NCI-H345 (cell line): ENCODE measurements at regions not wholly inside any gene's neighbourhood (a gene's known extent, or its start where the extent isn't known, plus 50 kb on each side); places are given as distances from the start of the nearest gene placed in this dataset.
"Not testable (repeated sequence)": the region's sequence is repeated elsewhere in the genome, so short reads cannot be mapped to it uniquely, and the experiment has no call there.

Experiments used
- DNase-seq: peaks from one replicate; lab custom pipeline; 2025; lab: John Stamatoyannopoulos, UW

- no peak for DNase-seq
These were observed 55.5 kb upstream of the OSMR start for GRCh38 chr5:38790268-38790667.

- no peak for DNase-seq
These were observed 54.9 kb upstream of the OSMR start for GRCh38 chr5:38790891-38791290.

- peak; percentile 79 for DNase-seq
These were observed 52.7 kb upstream of the OSMR start for GRCh38 chr5:38793099-38793498.

GRCh38 chr5:38794037-38794436 is 51.8 kb upstream of the OSMR start:
- not testable (repeated sequence) for DNase-seq

- no peak for DNase-seq
These were observed 50.8 kb upstream of the OSMR start for GRCh38 chr5:38794986-38795385.

- DNase-seq = no peak
These were observed 49.6 kb upstream of the OSMR start for GRCh38 chr5:38795986-38796741.
